Activated naive CD4-positive, alpha-beta T cell treated with anti-CD3 and anti-CD28 coated beads, Interleukin-2, amount 50 U/mL, for 16 hours (primary cell): ENCODE measurements at regions not wholly inside any gene's neighbourhood (a gene's known extent, or its start where the extent isn't known, plus 50 kb on each side); places are given as distances from the start of the nearest gene placed in this dataset.
"Not testable (repeated sequence)": the region's sequence is repeated elsewhere in the genome, so short reads cannot be mapped to it uniquely, and the experiment has no call there.

Source experiments
- DNase-seq: peaks from one replicate; pipeline ENCODE4 v3.0.0-alpha.2; 2020

DNA sequence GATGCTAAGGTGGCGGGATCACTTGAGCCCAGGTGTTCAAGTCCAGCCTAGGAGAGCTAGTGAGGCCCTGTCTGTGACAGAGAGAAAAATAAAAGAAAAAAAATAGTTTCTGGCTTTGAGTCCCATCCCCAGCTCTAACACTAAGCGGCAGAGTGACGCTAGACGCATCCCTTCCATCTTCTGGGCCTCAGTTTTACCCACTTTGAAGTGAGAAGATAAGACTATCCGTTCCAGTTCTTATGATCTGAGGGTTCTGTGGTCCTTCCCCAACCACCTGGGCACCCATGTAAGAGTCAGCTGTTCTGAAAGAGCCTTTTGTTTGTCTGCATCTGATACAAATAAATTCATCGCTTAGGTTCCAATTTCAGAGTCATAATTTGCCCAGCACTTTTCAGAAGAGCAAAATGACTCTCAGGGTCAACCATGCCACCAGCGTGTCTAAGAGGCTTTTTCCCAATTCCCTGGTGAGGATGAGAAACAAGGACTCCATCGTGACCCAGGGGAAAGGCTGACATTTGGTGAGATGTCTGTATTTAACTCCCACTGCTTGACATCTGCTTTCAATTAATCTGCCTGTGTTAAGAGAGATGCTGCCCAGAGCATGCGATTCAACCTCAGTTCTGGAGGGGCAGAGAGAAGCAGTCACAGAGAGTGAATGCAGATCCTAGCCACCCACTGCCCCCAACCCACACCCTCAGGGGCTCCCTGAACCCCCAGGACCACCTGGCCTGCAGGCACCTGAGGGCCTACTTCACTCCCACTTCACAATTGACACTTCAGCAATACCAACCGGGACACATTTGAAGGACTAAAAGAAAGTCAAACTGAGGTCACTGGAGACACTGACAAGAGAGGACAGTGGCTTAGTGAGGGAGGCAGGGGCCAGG lies 131.6 kb upstream of the TOP1 start:
- no peak for DNase-seq

DNA sequence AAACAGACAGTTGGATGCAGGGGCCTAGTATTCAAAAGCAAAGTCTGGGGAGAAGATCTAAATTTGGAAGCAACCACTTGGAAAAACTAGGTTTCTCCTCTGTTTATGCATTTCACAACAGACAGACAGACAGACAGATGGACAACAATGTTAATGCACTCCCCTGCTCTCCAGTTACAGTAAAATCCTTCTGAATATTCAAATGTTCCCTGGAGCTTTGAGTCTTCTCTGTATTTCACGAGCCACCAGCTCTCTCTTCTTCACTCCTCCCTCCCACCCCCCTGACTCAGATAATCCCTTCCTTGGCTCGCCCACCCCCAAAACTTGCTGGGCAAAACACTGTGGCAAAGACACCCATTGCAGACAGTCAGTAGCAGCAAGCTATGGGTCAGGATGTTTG lies 129.3 kb upstream of the TOP1 start:
- no peak for DNase-seq

DNA sequence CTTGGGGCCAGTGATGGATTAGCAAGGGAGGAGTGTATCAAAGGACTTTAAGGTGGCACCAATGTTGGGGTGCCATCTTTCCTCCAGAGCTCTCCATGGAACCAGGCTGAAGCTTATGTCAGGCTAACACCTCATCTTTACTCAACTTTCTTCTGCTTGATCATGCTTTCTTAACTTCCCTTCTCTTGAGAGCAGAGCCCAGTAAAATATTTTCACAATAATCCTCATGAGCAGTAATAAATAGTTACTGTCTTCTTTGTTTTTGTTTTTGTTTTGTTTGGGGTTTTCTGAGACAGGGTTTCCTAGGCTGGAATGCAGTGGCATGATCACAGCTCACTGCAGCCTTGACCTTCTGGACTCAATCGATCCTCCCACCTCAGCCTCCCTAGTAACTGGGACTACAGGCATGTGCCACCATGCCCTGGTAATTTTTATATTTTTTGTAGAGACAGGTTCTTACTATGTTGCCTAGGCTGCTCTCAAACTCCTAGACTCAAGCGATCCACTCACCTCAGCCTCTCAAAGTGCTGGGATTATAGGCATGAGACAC lies 127.9 kb upstream of the TOP1 start:
- DNase-seq: no peak

DNA sequence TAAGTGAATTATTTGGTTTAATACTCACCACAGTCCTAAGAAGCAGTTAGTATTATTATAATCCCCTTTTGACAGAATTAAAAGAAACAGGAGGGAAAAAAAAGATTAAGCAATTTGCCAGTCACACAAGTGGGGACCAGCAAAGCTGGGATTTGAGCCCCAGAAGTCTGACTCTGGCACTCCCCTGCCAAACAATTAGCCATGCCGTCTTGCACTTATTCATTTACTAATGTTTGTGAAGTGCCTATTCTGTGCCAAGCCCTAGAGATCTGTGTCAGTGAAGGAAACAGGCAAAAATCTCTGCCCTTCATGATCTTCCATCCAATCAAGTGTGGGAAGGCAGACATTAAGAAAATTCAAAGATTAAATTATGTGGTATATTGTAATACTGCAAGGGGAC lies 126.0 kb upstream of the TOP1 start:
- DNase-seq: no peak

DNA sequence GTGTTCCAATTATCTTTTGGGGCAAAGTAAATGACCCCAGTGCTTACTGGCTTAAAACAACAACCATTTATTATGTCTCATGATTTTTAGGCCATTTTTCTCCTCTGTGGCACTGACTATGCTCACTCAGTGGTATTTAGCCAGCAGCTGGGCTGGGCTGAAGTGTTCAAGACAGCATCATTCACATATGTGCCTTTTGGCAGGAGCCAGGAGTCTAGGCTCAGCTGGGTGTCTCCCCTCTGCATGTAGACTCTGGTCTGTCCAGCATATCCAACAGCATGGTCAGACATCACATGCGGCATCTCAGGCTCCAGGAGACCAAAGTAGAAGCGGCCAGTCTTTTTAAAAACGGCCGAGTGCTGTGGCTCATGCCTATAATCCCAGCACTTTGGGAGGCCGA lies 120.3 kb upstream of the TOP1 start:
- no peak for DNase-seq

DNA sequence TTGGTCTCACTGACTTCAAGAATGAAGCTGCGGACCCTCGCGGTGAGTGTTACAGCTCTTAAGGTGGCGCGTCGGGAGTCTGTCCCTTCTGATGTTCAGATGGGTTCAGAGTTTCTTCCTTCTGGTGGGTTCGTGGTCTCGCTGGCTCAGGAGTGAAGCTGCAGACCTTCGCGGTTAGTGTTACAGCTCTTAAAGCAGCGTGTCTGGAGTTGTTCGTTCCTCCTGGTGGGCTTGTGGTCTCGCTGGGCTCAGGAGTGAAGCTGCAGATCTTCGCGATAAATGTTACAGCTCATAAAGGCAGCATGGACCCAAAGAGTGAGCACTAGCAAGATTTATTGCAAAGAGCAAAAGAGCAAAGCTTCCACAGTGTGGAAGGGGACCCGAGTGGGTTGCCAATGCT lies 119.1 kb upstream of the TOP1 start:
- DNase-seq: not testable (repeated sequence)

DNA sequence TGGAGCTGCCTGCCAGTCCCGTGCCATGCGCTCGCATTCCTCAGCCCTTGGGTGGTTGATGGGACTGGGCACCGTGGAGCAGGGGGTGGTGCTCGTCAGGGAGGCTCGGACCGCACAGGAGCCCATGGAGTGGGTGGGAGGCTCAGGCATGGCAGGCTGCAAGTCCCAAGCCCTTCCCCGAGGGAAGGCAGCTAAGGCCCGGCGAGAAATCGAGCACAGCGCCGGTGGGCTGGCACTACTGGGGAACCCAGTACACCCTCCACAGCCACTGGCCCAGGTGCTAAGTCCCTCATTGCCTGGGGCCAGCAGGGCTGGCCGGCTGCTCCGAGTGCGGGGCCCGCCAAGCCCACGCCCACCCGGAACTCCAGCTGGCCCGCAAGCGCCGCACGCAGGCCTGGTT lies 118.2 kb upstream of the TOP1 start:
- not testable (repeated sequence) for DNase-seq

DNA sequence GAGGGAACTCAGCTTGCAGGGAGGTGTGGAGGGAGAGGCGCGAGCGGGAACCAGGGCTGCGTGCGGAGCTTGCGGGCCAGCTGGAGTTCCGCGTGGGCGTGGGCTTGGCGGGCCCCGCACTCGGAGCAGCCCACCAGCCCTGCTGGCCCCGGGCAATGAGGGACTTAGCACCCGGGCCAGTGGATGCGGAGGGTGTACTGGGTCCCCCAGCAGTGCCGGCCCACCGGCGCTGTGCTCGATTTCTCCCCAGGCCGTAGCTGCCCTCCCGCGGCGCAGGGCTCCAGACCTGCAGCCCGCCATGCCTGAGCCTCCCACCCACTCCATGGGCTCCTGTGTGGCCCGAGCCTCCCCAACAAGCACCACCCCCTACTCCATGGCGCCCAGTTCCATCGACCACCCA lies 117.5 kb upstream of the TOP1 start:
- DNase-seq: not testable (repeated sequence)

DNA sequence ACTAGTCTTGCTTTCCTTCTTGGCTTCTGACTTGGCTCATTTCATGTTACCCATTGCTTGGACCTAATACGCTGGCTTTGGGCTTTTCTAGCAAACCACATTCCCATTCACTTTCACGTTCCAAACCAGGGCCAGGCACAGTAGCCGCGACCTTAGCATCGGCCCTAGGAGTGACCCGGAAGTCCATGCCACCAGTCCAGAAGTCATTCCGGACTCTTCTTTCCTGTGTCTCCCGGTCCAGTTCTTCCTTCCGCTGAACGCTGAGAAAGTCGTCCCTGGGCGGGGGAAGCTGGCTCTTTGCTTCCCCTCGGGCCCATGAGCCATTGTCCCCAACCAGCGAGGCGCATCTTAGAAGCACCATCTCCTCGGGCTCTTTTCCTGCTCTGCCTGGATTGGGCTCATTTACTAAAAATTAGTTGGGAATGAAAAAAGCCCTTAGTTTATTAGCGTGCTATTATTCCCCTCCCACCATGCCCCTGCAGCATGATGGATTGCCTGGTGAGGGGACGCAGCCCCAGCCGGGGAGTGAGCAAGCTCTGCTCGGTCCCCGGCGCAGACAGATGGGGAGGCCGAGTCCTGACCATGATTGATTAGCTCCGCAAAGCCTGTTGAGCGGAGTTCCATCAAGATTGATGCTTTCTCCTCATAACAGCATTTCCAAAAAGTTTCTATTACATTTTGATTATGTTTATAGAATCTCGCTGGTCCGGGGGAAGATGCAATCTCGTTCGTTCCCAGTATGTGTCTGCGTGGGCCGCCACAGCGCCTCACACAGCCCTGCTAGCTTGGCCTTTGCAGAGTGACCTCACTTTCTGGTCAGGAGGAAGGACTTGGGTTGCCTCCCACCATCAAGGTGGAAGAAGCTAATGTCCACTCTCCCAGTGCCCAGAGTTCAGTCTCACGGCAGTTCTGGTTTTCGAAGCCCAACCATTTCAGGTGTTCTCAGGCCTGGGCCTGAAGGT lies 115.1 kb upstream of the TOP1 start:
- no peak for DNase-seq

DNA sequence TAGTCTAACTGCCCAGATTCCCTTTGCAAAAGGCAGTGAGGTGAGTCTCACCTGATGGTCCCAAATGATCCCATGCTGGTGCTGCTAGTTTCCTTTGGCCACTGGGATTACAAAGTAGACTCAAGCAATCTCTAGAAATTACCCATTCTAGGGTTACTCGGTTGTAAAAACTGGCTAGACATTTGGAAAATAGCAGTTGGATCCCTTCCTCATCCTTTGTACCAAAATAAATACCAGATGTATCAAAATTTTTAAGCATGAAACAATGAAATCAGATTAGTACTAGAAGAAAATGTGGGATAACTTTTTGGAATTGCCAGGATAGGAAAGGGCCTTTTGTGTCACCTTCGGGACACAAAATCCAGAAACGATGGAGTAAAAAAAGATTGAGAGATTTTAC lies 112.9 kb upstream of the TOP1 start:
- DNase-seq: no peak

DNA sequence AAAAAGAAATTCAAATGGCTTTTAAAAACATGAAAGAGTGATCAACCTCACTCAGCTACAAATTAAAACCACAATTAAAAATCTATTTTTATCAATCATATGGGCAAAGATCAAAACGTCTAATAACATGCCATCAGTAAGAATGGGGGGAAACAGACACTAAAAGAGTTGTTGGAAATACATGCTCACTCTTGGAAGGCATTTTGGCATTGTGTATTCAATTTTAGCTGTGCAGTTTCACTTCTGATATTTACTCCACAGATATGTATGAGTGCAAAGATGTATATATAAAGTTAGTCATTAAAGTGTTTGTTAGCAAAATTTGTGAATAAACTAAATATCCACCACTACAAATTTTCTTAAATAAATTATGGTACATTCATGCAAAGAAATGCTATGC lies 112.3 kb upstream of the TOP1 start:
- no peak for DNase-seq

DNA sequence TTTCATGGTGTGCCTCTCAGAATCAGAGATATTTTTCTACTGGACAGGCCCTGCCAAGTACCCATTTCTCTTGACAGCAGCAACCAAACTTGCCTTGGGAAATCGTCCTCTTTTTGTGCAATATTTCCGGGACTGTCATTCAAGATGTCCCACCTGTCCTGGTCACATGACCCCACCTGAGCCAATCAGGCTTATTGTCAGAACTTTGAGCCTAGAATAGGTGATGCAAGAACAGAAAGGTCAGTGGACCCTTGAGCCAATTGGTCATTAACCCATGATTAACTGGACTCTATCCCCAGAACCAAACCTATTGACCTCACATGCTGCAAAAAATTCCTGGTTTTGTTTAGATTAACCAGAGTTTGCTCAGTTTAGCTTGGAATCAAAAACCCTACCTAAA lies 108.3 kb upstream of the TOP1 start:
- DNase-seq: no peak

DNA sequence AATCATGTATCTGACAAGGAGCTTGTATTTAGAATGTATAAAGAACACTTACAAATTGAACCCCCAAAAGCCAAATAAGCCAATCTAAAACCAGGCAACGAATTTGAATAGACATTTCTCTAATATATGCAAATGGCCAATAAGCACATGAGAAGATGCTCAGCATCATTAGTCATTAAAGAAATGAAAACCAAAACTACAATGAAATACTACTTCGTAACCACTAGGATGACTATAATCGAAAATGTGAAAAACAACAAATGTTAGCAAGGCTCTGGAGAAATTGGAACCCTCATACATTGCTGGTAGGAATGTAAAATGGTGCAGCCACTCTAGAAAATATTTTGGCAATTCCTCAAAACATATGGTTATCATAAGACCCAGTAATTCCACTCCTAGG lies 105.8 kb upstream of the TOP1 start:
- DNase-seq: no peak

DNA sequence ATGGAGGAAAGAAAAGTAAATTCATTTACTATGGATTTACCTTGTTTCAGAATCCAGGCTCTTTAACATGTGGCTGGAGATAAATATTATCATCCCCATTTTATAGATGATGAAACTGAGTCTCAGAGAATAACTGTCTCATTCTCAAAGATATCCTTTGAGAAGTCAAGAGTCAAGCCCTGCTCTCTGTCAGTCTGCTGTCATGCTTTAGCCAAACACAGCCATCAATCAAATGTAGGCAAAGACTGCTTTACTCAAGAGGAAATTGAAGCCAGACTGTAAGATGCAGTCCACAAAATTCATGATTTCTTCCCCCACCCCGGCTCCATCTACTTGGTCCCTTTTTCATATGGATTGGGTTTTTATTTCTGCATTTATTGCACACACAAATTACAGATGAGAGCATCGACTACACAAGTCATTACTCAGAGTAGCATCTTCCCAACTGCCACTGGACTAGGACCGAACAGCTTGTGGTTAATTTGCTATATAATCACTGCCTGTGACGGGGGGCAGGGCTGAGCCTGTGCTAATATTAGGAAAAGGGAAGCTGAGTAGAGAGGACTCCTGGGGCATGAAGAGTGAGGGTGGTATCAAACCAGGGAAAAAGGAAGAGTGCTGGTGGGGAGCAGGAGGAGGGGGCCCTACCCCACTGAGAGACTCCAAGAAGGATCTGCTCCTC lies 102.7 kb upstream of the TOP1 start:
- no peak for DNase-seq

DNA sequence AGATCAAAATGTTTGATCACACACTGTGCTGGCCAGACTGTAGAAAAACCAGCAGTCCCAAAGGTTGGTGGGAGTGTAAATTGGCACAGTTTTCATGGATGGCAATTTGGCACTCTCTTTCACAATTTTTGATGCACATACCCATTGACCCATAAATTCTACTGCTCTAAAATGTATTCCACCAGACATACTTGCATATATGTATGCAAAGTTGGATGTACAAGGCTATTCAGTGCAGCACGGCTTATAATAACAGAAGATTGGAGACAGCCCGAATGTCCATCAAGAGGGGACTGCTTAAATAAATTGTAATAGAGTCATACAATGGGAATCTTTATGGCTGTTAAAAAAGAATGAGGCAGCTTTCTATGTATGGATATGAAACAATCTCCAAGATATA lies 101.7 kb upstream of the TOP1 start:
- DNase-seq: no peak

DNA sequence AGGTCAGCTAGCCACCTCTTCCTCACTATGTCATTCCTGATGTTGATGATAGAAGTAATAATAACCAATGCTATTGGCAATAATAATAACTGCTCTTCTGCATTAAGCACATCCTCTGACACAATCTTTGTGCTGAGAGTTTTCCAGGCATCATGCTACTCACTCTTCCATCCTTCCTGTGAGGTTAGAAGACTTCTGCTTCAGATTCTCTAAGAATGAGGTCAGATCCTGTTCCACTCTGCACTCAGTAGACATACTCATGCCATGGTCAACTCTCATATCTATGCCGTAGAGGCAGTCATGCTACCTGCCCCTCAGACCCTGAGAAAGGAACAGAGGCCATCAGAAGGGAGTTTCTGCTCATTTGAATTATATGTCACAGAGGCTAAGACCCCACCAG lies 98.1 kb upstream of the TOP1 start:
- no peak for DNase-seq

DNA sequence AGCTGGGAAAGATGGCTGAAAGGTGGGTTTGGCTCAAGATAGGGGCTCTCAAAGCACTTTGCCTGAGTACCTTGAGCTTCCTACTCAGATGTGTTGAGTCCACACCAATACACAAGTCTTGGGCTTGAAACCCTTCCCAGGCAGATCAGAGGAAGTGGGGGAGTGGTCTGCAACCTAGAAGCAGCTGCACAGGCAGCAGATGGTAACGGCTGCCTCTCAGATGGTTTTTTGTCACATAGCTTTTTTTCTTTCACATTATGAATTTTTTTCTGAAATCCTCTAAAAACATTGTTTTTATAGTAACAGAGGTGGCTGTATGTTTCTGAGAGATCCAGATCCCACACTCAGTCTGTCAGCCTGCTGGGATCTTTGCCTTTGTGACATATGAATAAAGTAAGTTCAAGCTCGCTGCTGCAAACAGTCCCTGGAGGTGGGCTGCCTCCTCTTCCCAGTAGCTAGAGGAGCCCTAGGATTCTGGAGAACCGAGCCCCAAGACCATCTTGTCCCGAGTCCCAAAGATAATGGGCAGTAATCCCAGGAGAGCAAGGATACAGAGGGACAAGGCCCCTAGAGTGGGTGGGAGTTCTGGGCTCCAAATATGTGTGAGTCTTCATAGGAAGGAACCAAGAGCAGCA lies 97.1 kb upstream of the TOP1 start:
- no peak for DNase-seq

DNA sequence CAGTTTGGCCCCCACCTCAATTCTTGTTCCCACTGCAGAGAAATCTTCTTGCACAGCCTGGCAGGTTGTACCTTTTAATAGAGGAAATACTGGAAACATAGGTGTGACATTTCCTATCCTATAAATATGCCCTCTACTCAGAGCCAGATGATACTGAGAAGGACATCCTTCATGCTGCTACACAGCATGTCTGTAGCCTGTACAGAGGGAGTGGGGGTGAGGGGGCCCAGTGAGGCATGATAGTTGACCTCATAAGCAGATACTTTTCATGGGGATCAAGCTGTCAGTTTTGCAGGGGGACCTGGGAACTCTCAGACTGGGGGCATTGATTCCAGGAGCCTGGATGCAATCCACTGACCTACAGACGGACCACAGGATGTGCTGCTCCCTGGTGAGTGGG lies 96.2 kb upstream of the TOP1 start:
- no peak for DNase-seq

DNA sequence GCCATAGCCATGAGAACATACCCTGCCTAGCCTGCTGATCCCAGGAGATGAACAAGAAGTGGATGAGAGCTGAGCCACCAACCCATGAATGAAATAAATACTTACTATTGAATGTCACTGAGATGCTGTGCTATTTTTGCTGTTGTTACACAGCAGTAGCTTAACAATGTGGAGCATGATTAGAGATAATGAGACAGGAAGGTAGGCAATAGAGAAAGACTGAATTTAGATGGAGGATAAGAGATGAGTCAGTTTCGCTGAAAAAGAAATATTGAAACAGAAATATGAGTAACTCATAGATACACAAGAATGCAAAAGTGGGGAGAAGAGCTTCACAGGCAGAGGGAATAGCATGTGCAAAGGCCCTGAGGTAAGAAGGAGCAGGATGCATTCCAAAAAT lies 94.9 kb upstream of the TOP1 start:
- DNase-seq: no peak

DNA sequence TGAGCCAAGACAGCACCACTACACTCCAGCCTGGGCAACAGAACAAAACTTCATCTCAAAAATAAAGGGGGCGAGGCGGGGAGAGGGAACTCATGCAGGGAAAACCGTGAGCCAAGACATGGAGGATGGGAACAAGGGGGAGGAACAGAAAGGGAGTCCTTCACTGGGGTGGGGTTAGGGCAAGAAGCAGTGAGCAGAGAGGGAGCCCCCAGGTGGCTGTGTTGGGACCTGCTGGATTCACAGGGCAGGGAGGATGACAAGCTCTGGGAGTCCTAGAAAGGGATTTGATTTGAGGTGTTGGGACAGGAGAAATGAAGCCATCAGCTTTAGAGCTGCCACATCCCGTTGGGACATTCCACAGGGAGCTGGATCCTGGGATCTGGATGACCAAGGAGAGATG lies 90.6 kb upstream of the TOP1 start:
- DNase-seq: no peak

DNA sequence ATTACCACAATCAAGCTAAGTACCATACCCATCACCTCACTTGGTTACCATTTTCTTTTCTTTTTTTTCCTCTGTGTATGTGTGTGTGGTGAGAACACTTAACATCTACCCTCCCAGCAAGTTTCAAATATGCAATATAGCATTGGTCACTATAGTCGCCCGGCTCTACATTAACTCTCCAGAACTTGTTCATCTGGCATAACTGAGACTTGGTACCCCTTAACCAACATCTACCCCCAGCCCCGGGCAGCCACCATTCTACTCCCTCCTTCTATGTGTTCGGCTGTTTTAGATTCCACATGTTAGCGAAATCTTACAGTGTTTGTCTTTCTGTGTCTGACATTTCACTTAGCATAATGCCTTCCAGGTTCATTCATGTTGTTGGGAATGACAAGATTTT lies 89.0 kb upstream of the TOP1 start:
- no peak for DNase-seq

DNA sequence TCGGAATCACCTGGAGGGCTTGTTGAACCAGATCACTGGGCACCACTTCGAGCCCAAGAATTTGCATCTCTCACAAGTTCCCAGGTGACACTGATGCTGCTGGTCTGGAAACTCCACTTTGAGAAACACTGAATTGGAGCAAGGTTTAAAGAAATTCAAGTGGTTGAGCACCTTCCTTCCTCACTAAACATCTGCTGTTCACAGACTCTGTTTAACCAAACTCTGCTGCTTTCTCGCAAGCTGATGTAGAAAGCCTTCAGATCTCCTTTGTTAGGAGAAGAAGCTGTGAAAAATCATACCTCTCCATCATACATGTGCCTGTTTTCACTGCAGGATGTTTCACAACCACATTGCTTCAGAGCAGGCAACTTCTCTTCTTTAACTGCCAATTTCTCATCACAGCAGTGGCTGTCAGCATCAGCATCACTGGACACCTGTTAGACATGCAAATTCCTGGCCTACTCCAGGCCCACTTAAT lies 87.5 kb upstream of the TOP1 start:
- DNase-seq: no peak

DNA sequence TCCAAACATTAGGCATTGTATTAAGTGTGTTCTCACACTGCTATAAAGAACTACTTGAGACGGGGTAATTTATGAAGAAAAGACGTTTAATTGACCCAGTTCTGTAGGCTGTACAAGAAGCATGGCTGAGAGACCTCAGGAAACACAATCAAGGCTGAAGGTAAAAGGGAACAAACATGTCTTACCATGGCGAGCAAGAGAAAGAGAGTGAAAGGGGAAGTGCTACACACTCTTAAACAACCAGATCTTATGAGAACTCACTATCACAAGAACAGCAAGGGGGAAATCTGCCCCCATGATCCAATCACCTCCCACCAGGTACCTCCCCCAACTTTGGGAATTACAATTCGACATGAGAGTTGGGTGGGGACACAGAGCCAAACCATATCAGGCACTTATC lies 86.6 kb upstream of the TOP1 start:
- DNase-seq: no peak
